Smooth muscle cell (in vitro differentiated cells): ENCODE measurements at regions not wholly inside any gene's neighbourhood (a gene's known extent, or its start where the extent isn't known, plus 50 kb on each side); places are given as distances from the start of the nearest gene placed in this dataset.

Source experiments
- DNase-seq: peaks from one replicate; lab custom pipeline; 2025; ENCODE audit not compliant: unreplicated experiment; lab: John Stamatoyannopoulos, UW
- H2AFZ ChIP-seq: fragments of 200-600 bp; sonication (generic); 2 replicates; pipeline ENCODE4 v1.6.0; 2016; ENCODE audit warnings: antibody characterized with exemption, low read depth, mild to moderate bottlenecking
- H3F3A ChIP-seq: fragments of 200-600 bp; sonication (generic); 2 replicates; pipeline ENCODE4 v1.6.0; 2017; ENCODE audit warnings: antibody characterized with exemption, low read depth
- H3K27ac ChIP-seq: fragments of 200-600 bp; sonication (generic); 2 replicates; pipeline ENCODE4 v1.5.1; 2016; ENCODE audit warnings: low read depth, mild to moderate bottlenecking
- H3K27me3 ChIP-seq: fragments of 200-600 bp; sonication (generic); 2 replicates; pipeline ENCODE4 v1.6.1; 2016; ENCODE audit warnings: low read depth, mild to moderate bottlenecking
- H3K36me3 ChIP-seq: fragments of 200-600 bp; sonication (generic); 2 replicates; pipeline ENCODE4 v1.5.1; 2016; ENCODE audit warnings: low read depth
- H3K4me1 ChIP-seq: fragments of 200-600 bp; sonication (generic); 2 replicates; pipeline ENCODE4 v1.5.1; 2016; ENCODE audit warnings: low read depth
- H3K4me2 ChIP-seq: fragments of 200-600 bp; sonication (generic); 2 replicates; pipeline ENCODE4 v1.6.0; 2016; ENCODE audit warnings: mild to moderate bottlenecking
- H3K4me3 ChIP-seq: fragments of 200-600 bp; sonication (generic); 2 replicates; pipeline ENCODE4 v1.5.1; 2016; ENCODE audit warnings: mild to moderate bottlenecking
- H3K79me2 ChIP-seq: fragments of 200-600 bp; sonication (generic); 2 replicates; pipeline ENCODE4 v1.6.0; 2016; ENCODE audit warnings: low read depth, mild to moderate bottlenecking
- H3K9ac ChIP-seq: fragments of 200-600 bp; sonication (generic); 2 replicates; pipeline ENCODE4 v1.6.0; 2016; ENCODE audit warnings: low read depth
- H3K9me3 ChIP-seq: fragments of 200-600 bp; sonication (generic); replicated peaks from 2 replicates; pipeline ENCODE4 v1.5.1; 2016; ENCODE audit warnings: low read depth
- H4K20me1 ChIP-seq: fragments of 200-600 bp; sonication (generic); 2 replicates; pipeline ENCODE4 v1.6.0; 2016; ENCODE audit warnings: low read depth
- WGBS: methylation state at CpG from one replicate; pipeline ENCODE4 v1.1.7; 2016; ENCODE audit warnings: low lambda C conversion rate; 5-methylcytosine and 5-hydroxymethylcytosine counted together
- TF ChIP-seq, protein P1 (sequence below): fragments of 200-600 bp; sonication (generic); IDR thresholded peaks from 2 replicates; pipeline ENCODE4 v1.5.1; 2017; ENCODE audit warnings: borderline replicate concordance, mild to moderate bottlenecking, antibody characterized with exemption; ENCODE audit not compliant: insufficient read depth, poor library complexity, severe bottlenecking

DNA sequence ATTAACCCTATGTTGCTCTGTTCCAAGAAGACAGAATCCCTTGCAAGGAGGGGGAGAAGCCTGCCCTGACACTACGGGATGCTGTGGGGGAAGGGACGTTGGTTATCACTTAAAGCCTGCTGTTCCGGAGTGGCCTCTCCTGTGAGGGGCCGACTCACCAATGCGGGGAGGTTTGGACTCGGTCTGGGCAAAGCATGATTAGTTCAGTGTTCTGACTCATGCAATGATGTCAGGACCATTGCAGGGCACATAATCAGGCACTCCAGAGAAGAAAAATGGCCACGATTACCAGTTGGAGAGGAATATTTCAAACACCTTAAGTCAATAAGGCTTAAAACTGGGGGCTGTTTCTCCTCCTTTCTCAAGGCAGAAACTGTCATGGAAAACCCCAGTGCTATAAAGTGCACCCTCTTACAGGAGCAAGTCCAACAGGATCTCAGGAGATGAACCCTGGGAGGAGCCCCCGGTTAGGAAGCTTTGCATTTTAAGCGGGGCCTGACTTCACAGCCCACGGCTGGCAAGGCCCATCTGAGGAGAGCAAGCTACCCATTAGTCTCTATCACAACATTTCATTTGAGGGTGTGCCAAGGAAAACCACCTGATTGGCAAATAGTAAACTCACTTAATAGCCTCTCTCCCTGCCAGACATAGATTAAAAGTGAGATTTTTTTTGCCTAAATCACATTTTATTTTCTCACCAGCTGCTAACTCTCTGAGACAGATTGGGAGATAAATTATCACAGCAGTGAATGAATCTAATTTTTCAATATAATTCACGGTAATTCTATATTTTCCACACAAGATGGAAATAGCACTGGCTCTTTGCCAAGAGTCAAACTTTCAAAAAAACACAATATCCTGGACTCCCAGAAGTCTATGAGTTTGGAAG lies 202.5 kb downstream of the C1orf94 start:
- H3F3A ChIP-seq: no peaks in the 10 kb centered on the region
- H4K20me1 ChIP-seq: no peaks in the 10 kb centered on the region
- no peak overlapping the region for H3K27ac ChIP-seq
- WGBS: 42% methylated on average over 11 of the region's 11 CpGs
- peak overlapping the region; percentile 70 for H2AFZ ChIP-seq
- no peak overlapping the region for H3K9ac ChIP-seq
- H3K4me3 ChIP-seq: no peak overlapping the region
- no peak for DNase-seq
- peak overlapping the region; percentile 18 for H3K4me2 ChIP-seq
- TF ChIP-seq, protein P1, sequence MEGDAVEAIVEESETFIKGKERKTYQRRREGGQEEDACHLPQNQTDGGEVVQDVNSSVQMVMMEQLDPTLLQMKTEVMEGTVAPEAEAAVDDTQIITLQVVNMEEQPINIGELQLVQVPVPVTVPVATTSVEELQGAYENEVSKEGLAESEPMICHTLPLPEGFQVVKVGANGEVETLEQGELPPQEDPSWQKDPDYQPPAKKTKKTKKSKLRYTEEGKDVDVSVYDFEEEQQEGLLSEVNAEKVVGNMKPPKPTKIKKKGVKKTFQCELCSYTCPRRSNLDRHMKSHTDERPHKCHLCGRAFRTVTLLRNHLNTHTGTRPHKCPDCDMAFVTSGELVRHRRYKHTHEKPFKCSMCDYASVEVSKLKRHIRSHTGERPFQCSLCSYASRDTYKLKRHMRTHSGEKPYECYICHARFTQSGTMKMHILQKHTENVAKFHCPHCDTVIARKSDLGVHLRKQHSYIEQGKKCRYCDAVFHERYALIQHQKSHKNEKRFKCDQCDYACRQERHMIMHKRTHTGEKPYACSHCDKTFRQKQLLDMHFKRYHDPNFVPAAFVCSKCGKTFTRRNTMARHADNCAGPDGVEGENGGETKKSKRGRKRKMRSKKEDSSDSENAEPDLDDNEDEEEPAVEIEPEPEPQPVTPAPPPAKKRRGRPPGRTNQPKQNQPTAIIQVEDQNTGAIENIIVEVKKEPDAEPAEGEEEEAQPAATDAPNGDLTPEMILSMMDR: no peak
- H3K79me2 ChIP-seq: no peaks in the 10 kb centered on the region
- no peaks in the 10 kb centered on the region for H3K9me3 ChIP-seq
- H3K27me3 ChIP-seq: peaks cover 27% of the 10 kb centered on the region
- H3K36me3 ChIP-seq: no peaks in the 10 kb centered on the region
- peaks cover 6% of the 10 kb centered on the region for H3K4me1 ChIP-seq

DNA sequence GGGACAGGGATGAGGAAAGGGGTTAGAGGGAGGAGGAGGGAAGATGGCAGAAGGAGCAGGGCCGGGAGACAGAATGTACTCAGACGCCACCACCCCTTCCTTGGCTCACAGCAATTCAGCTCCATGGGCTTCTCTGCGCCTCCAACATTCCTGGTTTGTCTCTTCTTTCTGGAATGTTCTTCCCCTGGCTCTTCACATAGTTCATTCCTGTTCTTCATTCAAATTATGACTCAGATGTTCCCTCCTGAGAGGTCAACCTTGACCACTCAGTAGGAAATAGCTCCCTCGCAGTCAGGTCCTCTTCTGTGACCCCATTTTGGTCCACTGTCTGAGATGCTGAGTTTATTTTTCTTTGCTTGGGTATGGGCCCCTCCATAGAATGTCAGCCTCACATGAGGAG lies 203.2 kb downstream of the C1orf94 start:
- WGBS: 95% methylated on average over 4 of the region's 4 CpGs
- H3K27ac ChIP-seq: no peak overlapping the region
- H3K36me3 ChIP-seq: no peaks in the 10 kb centered on the region
- peaks cover 20% of the 10 kb centered on the region for H3K27me3 ChIP-seq
- no peaks in the 10 kb centered on the region for H3K9me3 ChIP-seq
- no peak for DNase-seq
- TF ChIP-seq, protein P1: no peak
- peaks cover 6% of the 10 kb centered on the region for H3K4me1 ChIP-seq
- no peaks in the 10 kb centered on the region for H4K20me1 ChIP-seq
- no peak overlapping the region for H3K4me2 ChIP-seq
- no peak overlapping the region for H2AFZ ChIP-seq
- H3K4me3 ChIP-seq: no peak overlapping the region
- no peaks in the 10 kb centered on the region for H3K79me2 ChIP-seq
- no peaks in the 10 kb centered on the region for H3F3A ChIP-seq
- no peak overlapping the region for H3K9ac ChIP-seq

DNA sequence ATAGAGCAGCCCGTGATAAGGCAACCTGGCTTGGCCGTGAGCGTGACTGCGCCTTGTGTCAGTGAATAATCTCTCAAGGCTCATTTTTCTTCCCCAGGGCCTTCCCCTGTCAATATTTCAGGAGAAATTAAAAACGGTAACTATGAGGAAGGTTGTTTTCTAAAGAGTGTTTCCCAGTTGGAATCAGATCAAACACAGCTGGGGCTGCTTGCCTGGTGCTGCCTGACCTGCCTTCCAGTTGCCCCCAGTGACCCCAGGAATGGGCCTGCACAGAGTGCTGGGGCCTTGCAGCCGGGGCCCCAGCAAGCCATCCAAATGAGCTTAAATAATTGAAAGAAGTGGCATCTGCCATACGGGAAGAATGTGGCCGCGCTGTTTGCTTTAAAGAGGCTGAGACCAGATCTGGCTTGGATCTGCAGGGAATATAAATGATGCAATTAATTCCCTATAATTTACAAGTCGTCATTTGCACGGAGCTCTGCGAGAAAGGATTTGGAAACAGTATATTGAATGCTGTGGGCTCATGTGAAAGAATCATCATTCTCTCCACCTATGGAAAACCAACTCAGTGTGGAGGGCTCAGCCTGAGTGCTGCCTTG lies 203.9 kb downstream of the C1orf94 start:
- H4K20me1 ChIP-seq: no peaks in the 10 kb centered on the region
- H3K9ac ChIP-seq: no peak overlapping the region
- no peak for DNase-seq
- 95% methylated on average over 12 of the region's 12 CpGs for WGBS
- H3K9me3 ChIP-seq: no peaks in the 10 kb centered on the region
- H3K4me1 ChIP-seq: peaks cover 6% of the 10 kb centered on the region
- H3K36me3 ChIP-seq: no peaks in the 10 kb centered on the region
- H3K79me2 ChIP-seq: no peaks in the 10 kb centered on the region
- no peaks in the 10 kb centered on the region for H3F3A ChIP-seq
- H3K27ac ChIP-seq: no peak overlapping the region
- TF ChIP-seq, protein P1: no peak
- no peak overlapping the region for H3K4me2 ChIP-seq
- H3K4me3 ChIP-seq: no peak overlapping the region
- H3K27me3 ChIP-seq: peaks cover 15% of the 10 kb centered on the region
- no peak overlapping the region for H2AFZ ChIP-seq
